ENCODE measurements at regions not wholly inside any gene's neighbourhood (a gene's known extent, or its start where the extent isn't known, plus 50 kb on each side); places are given as distances from the start of the nearest gene placed in this dataset.

DNA sequence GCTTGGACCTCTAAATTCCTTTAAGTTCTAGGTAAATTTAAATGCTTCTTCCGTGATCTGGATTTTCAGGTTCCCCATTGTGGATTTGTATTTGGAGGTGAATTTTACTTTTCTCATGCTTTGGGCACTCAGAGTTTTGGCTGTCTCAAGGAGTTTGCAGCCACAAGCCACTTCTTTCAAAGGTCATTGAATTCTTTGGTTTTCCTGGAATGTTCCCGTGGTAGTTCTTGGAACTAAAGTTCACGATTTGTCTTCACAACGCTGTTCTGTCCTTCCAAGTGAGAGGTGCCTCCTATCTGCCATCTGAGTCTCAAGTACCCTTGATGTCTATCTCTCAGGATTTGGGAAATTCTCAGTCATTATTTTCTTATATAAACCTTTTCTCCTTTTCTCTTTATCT lies 1438.7 kb upstream of the ZEB2 start:
- intact Hi-C loops (cut with micrococcal nuclease): no loop called here
- H3K9me3 Mint-ChIP-seq: peaks cover 14% of the 10 kb centered on the region

DNA sequence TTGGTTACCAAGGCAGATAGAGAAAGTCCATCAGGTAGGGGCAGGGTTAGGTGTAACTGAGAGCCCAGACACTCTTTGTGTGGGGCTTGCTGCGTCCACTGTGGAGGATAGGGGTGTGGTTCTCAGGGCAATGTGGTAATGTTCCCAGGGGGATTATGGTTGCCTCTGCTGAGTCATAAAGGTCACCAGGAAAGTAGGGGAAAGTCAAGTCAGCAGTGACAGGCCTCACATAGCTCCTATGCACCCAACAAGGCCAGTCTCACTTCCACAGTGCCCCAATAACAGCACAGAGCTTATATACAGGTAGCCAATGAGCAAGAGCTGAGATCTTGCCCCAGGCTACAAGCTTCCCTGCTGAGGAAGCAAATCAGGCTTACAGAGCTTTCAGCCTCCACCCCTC lies 1438.0 kb upstream of the ZEB2 start:
- no peak for DNase-seq
- H3K4me3 Mint-ChIP-seq: no peak overlapping the region
- H3K36me3 Mint-ChIP-seq (ENCODE audit: low read depth): no peaks in the 10 kb centered on the region
- peaks cover 14% of the 10 kb centered on the region for H3K9me3 Mint-ChIP-seq
- no peaks in the 10 kb centered on the region for H3K27me3 Mint-ChIP-seq
- no peaks in the 10 kb centered on the region for H3K4me1 Mint-ChIP-seq
- intact Hi-C loops (cut with micrococcal nuclease): no loop called here
- H3K27ac Mint-ChIP-seq: no peak overlapping the region

More for the DNA sequence above, 1438.7 kb upstream of the ZEB2 start:
- Mint-ChIP-seq H3K27me3 (no peaks in the 10 kb centered on the region), H3K4me1 (no peaks in the 10 kb centered on the region), H3K36me3 (ENCODE audit: low read depth) (no peaks in the 10 kb centered on the region), H3K27ac (no peak overlapping the region), H3K4me3 (no peak overlapping the region)
- DNase-seq: no peak

DNA sequence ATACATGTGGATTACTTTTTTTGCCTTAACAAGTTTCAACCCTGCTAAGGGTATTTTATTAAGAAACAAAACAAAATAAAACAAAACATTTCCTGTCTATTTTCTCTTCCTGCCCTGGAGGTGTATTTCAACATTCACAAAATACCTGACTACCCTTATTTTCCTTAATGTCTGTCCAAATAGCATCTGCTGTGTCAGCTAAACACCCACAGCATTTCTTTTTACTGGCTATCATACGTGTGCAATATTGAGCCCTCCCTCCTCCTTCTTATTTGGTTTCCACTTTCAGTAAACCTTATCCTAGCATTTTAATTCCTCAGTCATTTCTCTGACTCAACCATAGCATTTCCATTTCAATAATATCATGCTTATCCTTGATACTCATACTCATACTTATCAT lies 1420.0 kb upstream of the ZEB2 start:
- Mint-ChIP-seq H3K9me3 (peaks cover 3% of the 10 kb centered on the region), H3K27ac (no peak overlapping the region), H3K4me1 (no peaks in the 10 kb centered on the region), H3K4me3 (no peak overlapping the region), H3K36me3 (ENCODE audit: low read depth) (no peaks in the 10 kb centered on the region), H3K27me3 (no peaks in the 10 kb centered on the region)
- intact Hi-C loops (cut with micrococcal nuclease): no loop called here
- DNase-seq: no peak

DNA sequence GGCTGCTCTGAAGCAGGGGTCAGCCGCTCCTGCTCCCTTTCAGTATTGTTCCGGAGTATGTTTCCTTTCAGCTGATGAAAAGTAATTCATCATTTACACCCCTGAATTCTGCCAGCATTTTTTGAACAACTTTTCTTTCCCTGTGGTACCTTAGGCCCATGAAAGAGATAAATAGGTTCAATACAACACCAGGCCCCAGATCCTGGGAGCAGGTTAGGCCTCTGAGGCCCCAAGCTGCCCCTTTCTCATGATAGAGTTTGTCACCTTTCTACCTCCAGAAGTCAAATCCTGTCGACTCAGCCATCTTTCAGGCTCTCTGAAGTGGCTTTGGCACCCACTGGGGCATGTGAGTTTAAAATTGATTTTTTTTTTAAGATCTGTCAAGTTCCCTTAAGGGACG lies 1415.1 kb upstream of the ZEB2 start:
- intact Hi-C loops (cut with micrococcal nuclease): no loop called here
- H3K4me3 Mint-ChIP-seq: no peak overlapping the region
- H3K4me1 Mint-ChIP-seq: no peaks in the 10 kb centered on the region
- H3K27ac Mint-ChIP-seq: no peak overlapping the region
- H3K36me3 Mint-ChIP-seq (ENCODE audit: low read depth): no peaks in the 10 kb centered on the region
- no peaks in the 10 kb centered on the region for H3K27me3 Mint-ChIP-seq
- DNase-seq: no peak
- H3K9me3 Mint-ChIP-seq: no peaks in the 10 kb centered on the region

DNA sequence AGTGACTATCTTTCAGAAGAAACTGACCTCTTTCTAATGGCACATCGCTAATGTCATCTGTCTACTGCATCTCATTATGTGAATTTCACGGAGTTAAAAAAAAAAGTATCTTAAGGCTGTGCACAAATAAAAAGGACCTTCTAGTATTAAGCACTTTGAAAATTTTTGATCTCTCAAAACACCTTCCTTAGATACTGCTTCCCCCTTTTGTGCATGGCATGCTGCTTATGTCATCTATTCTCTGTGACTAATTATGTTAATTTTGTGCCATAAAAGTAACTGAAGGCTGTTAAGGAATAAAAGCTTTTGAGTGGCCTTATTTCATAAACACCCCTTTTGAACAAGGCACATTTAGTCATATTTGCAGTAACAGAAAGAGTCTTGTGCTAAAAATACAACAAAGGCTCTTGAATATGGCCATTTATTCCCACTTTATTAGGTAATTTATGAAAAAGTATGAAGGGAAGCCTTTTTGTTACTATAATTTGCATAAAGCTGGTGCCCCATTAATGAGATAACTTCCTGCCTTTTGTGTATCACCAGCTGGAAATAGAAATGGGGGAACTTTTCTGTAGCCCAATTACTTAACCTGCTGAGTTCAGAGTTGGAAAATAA lies 1412.0 kb upstream of the ZEB2 start:
- intact Hi-C loops (cut with micrococcal nuclease): no loop called here
- no peak for DNase-seq
- Mint-ChIP-seq H3K4me1 (no peaks in the 10 kb centered on the region), H3K27ac (no peak overlapping the region), H3K36me3 (ENCODE audit: low read depth) (no peaks in the 10 kb centered on the region), H3K9me3 (no peaks in the 10 kb centered on the region), H3K4me3 (no peak overlapping the region), H3K27me3 (no peaks in the 10 kb centered on the region)

DNA sequence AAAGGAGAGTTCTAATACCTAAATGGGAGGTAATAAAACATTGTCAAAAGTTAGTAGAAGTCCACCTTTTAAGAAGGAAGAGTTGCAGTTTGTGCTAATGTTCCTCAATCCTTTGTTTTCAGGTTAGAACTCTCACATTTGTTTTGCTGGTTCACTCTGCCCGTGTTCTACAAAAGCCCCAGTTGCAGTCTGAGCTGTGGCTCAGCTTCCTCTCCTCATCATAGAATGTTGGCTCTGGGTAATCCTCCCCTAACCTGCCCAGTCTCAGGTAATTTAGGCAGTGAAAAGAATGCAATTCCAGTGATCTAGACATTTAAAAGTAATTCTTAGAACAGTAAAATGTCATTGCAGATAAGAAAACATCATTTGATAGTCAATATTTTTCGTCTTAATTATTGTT lies 1410.4 kb upstream of the ZEB2 start:
- intact Hi-C loops (cut with micrococcal nuclease): no loop called here
- DNase-seq: no peak
- Mint-ChIP-seq H3K36me3 (ENCODE audit: low read depth) (no peaks in the 10 kb centered on the region), H3K9me3 (no peaks in the 10 kb centered on the region), H3K27ac (no peak overlapping the region), H3K4me1 (no peaks in the 10 kb centered on the region), H3K4me3 (no peak overlapping the region), H3K27me3 (no peaks in the 10 kb centered on the region)

DNA sequence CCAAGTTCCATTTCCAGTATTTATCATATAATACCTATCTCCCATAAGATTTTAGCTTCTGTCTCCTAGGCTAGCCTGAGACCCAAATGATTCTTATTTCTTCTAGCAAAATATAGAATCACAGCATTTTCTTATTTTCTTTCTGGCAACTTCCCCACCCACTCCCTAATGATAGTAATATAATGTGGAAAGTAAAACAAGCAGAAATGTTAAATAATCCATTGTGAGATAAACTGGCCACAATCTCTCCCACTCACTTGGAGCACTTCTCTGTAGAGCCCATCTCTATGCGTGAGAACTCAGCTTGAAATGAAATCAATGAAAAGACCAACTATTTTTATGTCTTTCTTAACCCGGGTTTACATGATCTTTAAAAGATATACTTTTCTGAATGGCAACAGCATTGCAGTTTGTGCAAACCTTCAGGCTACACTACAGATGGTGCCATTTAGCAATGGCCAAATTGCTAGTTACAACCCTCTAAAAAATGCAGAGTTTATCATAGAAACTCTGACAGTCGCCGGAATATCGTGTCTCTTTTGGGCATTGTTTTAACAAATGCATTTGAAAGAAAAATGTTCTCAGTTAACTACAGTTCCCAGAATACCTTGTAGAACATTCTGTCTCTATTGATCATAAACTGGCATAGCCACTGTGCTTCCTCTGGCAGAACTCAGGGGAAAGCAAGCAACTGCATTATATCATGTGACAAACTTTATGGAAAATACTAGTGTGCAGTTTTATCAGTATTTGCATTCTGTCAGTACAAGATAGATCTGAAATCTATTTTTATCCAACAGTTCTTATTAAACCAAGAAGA lies 1407.4 kb upstream of the ZEB2 start:
- Mint-ChIP-seq H3K36me3 (ENCODE audit: low read depth) (no peaks in the 10 kb centered on the region), H3K4me1 (no peaks in the 10 kb centered on the region), H3K27me3 (no peaks in the 10 kb centered on the region), H3K4me3 (no peak overlapping the region), H3K27ac (no peak overlapping the region), H3K9me3 (no peaks in the 10 kb centered on the region)
- no peak for DNase-seq
- intact Hi-C loops (cut with micrococcal nuclease): no loop called here

DNA sequence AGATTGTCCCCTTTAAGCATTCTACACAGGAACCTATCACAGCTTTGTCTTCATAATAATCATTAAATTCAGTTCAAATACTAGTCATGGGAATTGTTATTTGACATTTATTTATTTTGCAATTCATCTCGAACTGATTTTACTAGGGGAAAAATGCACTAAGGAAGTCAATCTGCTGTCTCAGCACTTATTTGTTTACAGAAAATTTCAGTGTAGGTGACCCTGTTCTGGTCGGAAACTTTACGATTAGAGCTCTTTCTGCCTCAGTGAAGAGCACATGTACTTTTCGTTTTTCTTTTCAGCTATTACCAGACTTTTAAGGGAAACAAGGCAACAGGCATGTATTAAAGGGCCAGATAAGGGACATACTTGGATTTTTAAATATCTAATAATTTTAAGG lies 1405.7 kb upstream of the ZEB2 start:
- Mint-ChIP-seq H3K4me1 (no peaks in the 10 kb centered on the region), H3K27ac (no peak overlapping the region)

DNA sequence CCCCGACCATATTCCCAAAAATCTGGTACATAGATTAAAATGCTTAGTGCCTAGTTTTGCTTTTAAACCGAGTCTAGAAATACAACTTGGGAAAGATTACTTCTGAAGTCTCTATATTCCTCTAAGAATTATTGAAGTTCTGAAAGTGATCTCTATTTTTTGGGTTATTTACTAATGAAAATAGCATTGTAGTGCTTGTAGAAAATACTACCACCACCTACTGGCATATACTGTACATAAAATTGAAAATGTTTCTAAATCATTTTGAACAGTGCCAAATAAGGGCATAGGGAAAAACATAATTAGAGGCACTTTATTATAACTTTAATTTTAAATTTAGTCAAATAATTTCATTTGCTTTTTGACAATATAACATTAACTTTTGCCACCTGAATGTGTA lies 1399.6 kb upstream of the ZEB2 start:
- Mint-ChIP-seq H3K4me3 (no peak overlapping the region), H3K9me3 (no peaks in the 10 kb centered on the region), H3K27me3 (no peaks in the 10 kb centered on the region), H3K4me1 (no peaks in the 10 kb centered on the region), H3K36me3 (ENCODE audit: low read depth) (no peaks in the 10 kb centered on the region), H3K27ac (no peak overlapping the region)
- intact Hi-C loops (cut with micrococcal nuclease): no loop called here
- no peak for DNase-seq

More for the DNA sequence above, 1405.7 kb upstream of the ZEB2 start:
- no peak for DNase-seq
- Mint-ChIP-seq H3K36me3 (ENCODE audit: low read depth) (no peaks in the 10 kb centered on the region), H3K4me3 (no peak overlapping the region), H3K27me3 (no peaks in the 10 kb centered on the region), H3K9me3 (no peaks in the 10 kb centered on the region)
- intact Hi-C loops (cut with micrococcal nuclease): no loop called here

DNA sequence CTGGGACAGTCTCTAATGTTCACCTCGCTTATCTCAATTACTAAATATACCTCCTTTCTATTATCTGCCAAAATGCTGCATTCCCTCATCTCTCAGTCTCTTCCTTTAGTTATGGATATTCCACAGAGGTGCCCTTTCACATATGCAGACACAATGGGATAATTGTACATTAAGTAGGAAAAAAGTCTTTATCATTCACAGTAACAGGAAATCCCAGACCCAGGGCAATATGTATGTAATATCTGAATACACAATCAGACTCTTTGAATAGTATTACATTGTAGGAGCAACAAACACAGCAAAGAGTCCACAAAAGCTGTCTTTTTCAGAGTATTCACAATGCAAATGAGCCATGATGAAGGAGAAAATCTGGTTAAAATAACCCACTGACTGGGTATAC lies 1399.0 kb upstream of the ZEB2 start:
- no peaks in the 10 kb centered on the region for H3K9me3 Mint-ChIP-seq
- H3K27me3 Mint-ChIP-seq: no peaks in the 10 kb centered on the region
- no peaks in the 10 kb centered on the region for H3K36me3 Mint-ChIP-seq (ENCODE audit: low read depth)
- no peak overlapping the region for H3K27ac Mint-ChIP-seq
- H3K4me1 Mint-ChIP-seq: no peaks in the 10 kb centered on the region
- intact Hi-C loops (cut with micrococcal nuclease): no loop called here
- no peak for DNase-seq
- H3K4me3 Mint-ChIP-seq: no peak overlapping the region

DNA sequence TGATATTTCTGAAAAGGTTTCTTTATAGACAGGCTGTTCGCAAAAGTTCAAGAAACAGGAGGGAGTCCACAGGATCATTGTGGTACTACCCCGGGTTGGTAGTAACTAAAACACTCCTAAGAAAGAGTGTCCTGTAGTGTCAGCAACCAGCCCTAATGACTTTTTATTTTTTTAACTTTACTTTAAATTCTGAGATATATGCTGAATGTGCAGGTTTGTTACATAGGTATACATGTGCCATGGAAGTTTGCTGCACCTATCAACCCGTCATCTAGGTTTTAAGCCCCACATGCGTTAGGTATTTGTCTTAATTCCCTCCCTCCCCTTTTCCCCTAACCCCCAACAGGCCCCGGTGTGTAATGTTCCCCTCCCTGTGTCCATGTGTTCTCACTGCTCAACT lies 1396.9 kb upstream of the ZEB2 start:
- intact Hi-C loops (cut with micrococcal nuclease): no loop called here
- H3K27me3 Mint-ChIP-seq: no peaks in the 10 kb centered on the region
- no peaks in the 10 kb centered on the region for H3K4me1 Mint-ChIP-seq
- H3K9me3 Mint-ChIP-seq: no peaks in the 10 kb centered on the region
- no peaks in the 10 kb centered on the region for H3K36me3 Mint-ChIP-seq (ENCODE audit: low read depth)
- H3K4me3 Mint-ChIP-seq: no peak overlapping the region
- no peak for DNase-seq
- no peak overlapping the region for H3K27ac Mint-ChIP-seq

DNA sequence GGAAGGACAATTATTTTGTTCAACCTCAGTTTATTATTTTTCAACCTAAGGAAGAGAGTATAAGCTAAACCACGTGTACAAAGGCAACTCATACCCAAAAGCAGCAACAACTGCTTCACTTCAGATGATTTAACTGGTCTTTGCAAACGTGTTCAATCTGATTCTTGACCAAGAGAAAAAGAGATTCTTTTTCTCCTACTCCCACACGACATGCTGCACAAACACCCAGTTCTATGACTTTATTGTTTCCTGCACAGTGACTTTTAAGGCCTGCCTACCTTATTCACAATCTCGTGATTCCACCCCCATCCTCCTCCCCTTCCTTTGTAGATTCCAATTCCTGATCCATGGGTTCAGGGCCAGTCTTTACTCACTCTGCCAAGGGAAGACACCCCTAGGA lies 1394.8 kb upstream of the ZEB2 start:
- Mint-ChIP-seq H3K27ac (no peak overlapping the region), H3K4me1 (no peaks in the 10 kb centered on the region), H3K4me3 (no peak overlapping the region), H3K27me3 (no peaks in the 10 kb centered on the region), H3K36me3 (ENCODE audit: low read depth) (no peaks in the 10 kb centered on the region), H3K9me3 (no peaks in the 10 kb centered on the region)
- intact Hi-C loops (cut with micrococcal nuclease): no loop called here
- DNase-seq: no peak

DNA sequence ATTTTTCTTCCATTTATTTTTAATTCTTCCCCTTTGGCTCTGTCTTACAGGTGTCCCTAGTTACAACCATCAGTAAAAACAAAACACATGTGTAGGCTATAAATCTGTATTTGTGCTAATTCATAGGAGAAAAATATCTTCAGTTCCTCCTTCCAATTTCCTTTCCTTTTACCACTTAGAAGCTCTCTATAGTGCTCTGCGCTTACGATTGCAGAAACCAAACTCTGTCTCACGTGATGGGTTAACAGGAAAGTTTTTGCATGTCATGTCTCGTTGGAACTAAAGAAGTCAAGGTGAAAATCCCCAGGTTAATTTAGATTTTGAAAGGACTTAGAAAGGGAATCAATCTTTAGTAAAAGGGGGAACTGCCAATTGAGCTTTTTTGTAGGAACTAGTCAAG lies 1390.5 kb upstream of the ZEB2 start:
- Mint-ChIP-seq H3K27me3 (no peaks in the 10 kb centered on the region), H3K36me3 (ENCODE audit: low read depth) (no peaks in the 10 kb centered on the region), H3K4me1 (no peaks in the 10 kb centered on the region), H3K9me3 (no peaks in the 10 kb centered on the region), H3K27ac (no peak overlapping the region), H3K4me3 (no peak overlapping the region)
- DNase-seq: no peak
- intact Hi-C loops (cut with micrococcal nuclease): no loop called here

DNA sequence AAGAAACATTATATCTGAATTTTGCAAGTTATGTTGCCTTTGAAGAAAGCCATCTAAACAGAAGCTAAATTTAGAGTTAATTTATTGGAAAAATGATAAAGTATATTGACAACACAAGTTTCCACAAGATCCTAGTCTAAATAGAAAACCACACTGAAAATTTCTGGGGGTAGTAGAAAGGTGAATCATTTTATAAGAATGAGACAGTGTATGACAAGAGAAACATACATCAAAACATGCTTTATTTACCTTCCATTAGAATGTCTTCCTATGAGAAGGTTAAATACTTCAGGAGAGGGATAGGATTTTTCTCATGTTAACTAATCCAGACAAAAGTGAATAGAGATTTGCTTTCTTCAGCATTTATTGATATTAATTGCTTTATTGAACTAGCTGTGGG lies 1389.8 kb upstream of the ZEB2 start:
- H3K27me3 Mint-ChIP-seq: no peaks in the 10 kb centered on the region
- H3K27ac Mint-ChIP-seq: no peak overlapping the region
- intact Hi-C loops (cut with micrococcal nuclease): no loop called here
- H3K4me3 Mint-ChIP-seq: no peak overlapping the region
- H3K4me1 Mint-ChIP-seq: no peaks in the 10 kb centered on the region
- H3K36me3 Mint-ChIP-seq (ENCODE audit: low read depth): no peaks in the 10 kb centered on the region
- H3K9me3 Mint-ChIP-seq: no peaks in the 10 kb centered on the region
- DNase-seq: no peak
